GM18951 (cell line): ENCODE measurements at regions not wholly inside any gene's neighbourhood (a gene's known extent, or its start where the extent isn't known, plus 50 kb on each side); places are given as distances from the start of the nearest gene placed in this dataset.

Experiments
- POLR2A ChIP-seq: IDR thresholded peaks from 4 replicates; pipeline ENCODE4 v1.6.1; 2011; ENCODE audit warnings: mild to moderate bottlenecking; ENCODE audit not compliant: insufficient read length, insufficient read depth; ENCODE audit errors: extremely low read depth
- in situ Hi-C: fragments of 300-500 bp; cut with MboI; formaldehyde crosslinking; loops from one replicate; pipeline ENCODE4 v1.12.0; 2022; ENCODE audit warnings: low sequenced_read_pairs, mixed read lengths, inconsistent platforms; ENCODE audit not compliant: unreplicated experiment

- TF ChIP-seq POLR2A, result no peak
- in situ Hi-C loops, result no loop called here
Observed at GRCh38 chr2:21263622-21264021, 139.9 kb downstream of the TDRD15 start.

- no peak for TF ChIP-seq POLR2A
- in situ Hi-C loops, result no loop called here
Observed at GRCh38 chr2:21265752-21266151, 142.0 kb downstream of the TDRD15 start.

GRCh38 chr2:21267232-21267835 lies 143.6 kb downstream of the TDRD15 start:
- TF ChIP-seq POLR2A, result no peak
- in situ Hi-C loops, result no loop called here

GRCh38 chr2:21268197-21268877 lies 144.6 kb downstream of the TDRD15 start:
- no peak for TF ChIP-seq POLR2A
- in situ Hi-C loops, result no loop called here

GRCh38 chr2:21268878-21269224 lies 145.1 kb downstream of the TDRD15 start:
- in situ Hi-C loops, result no loop called here
- TF ChIP-seq POLR2A, result no peak

- in situ Hi-C loops, result no loop called here
- no peak for TF ChIP-seq POLR2A
Observed at GRCh38 chr2:21269382-21269781, 145.6 kb downstream of the TDRD15 start.

GRCh38 chr2:21270083-21270491 lies 146.3 kb downstream of the TDRD15 start:
- in situ Hi-C loops, result no loop called here
- no peak for TF ChIP-seq POLR2A

GRCh38 chr2:21270708-21271122 lies 146.9 kb downstream of the TDRD15 start:
- in situ Hi-C loops, result no loop called here
- TF ChIP-seq POLR2A, result no peak

GRCh38 chr2:21276163-21276562 lies 152.4 kb downstream of the TDRD15 start:
- in situ Hi-C loops, result no loop called here
- no peak for TF ChIP-seq POLR2A

GRCh38 chr2:21277068-21278056 lies 153.6 kb downstream of the TDRD15 start:
- in situ Hi-C loops, result no loop called here
- no peak for TF ChIP-seq POLR2A

GRCh38 chr2:21279525-21279924 lies 155.8 kb downstream of the TDRD15 start:
- in situ Hi-C loops, result no loop called here
- no peak for TF ChIP-seq POLR2A

- no peak for TF ChIP-seq POLR2A
- in situ Hi-C loops, result no loop called here
Observed at GRCh38 chr2:21280793-21281192, 157.0 kb downstream of the TDRD15 start.

GRCh38 chr2:21281384-21281783 lies 157.6 kb downstream of the TDRD15 start:
- in situ Hi-C loops, result no loop called here
- no peak for TF ChIP-seq POLR2A
